DOHH2 (cell line): ENCODE measurements at regions not wholly inside any gene's neighbourhood (a gene's known extent, or its start where the extent isn't known, plus 50 kb on each side); places are given as distances from the start of the nearest gene placed in this dataset.

Experiments
- H3F3A ChIP-seq: fragments of 200-600 bp; sonication (generic), shearing (Covaris generic); 2 replicates; pipeline ENCODE4 v1.6.0; 2016; ENCODE audit warnings: antibody characterized with exemption, mild to moderate bottlenecking; ENCODE audit not compliant: control insufficient read depth, insufficient read depth
- H3K27ac ChIP-seq: fragments of 200-600 bp; sonication (generic); 2 replicates; pipeline ENCODE4 v1.5.1; 2014; ENCODE audit warnings: low read depth, mild to moderate bottlenecking, low read length, moderate library complexity
- H3K27me3 ChIP-seq: fragments of 200-600 bp; sonication (generic); 2 replicates; pipeline ENCODE4 v1.6.1; 2014; ENCODE audit warnings: mild to moderate bottlenecking, low read length, mixed read lengths; ENCODE audit not compliant: control insufficient read depth
- H3K36me3 ChIP-seq: fragments of 200-600 bp; sonication (generic); 2 replicates; pipeline ENCODE4 v1.6.1; 2014; ENCODE audit warnings: mild to moderate bottlenecking, low read length, moderate library complexity, mixed read lengths; ENCODE audit not compliant: control insufficient read depth
- H3K4me1 ChIP-seq: fragments of 200-600 bp; sonication (generic); 2 replicates; pipeline ENCODE4 v1.6.1; 2014; ENCODE audit warnings: mild to moderate bottlenecking, low read length, mixed read lengths; ENCODE audit not compliant: control insufficient read depth
- H3K4me2 ChIP-seq: fragments of 200-600 bp; sonication (generic); 2 replicates; pipeline ENCODE4 v1.6.0; 2014; ENCODE audit warnings: mild to moderate bottlenecking, low read length, moderate library complexity
- H3K4me3 ChIP-seq: fragments of 200-600 bp; sonication (generic); 2 replicates; pipeline ENCODE4 v1.5.1; 2014; ENCODE audit warnings: mild to moderate bottlenecking, low read length, mixed read lengths
- H3K79me2 ChIP-seq: fragments of 200-600 bp; sonication (generic); 2 replicates; pipeline ENCODE4 v1.6.1; 2014; ENCODE audit warnings: mild to moderate bottlenecking, low read length, mixed read lengths; ENCODE audit not compliant: control insufficient read depth
- H3K9me2 ChIP-seq: fragments of 200-600 bp; sonication (generic); replicated peaks from 2 replicates; pipeline ENCODE4 v1.6.1; 2014; ENCODE audit warnings: mild to moderate bottlenecking, low read length, mixed read lengths; ENCODE audit not compliant: control insufficient read depth
- H3K9me3 ChIP-seq: fragments of 200-600 bp; sonication (generic); 2 replicates; pipeline ENCODE4 v1.6.1; 2014; ENCODE audit warnings: antibody characterized with exemption, low read length, mixed read lengths; ENCODE audit not compliant: control insufficient read depth, insufficient read depth
- H4K20me1 ChIP-seq: fragments of 200-600 bp; sonication (generic); 2 replicates; pipeline ENCODE4 v1.6.0; 2014; ENCODE audit warnings: low read depth, mild to moderate bottlenecking, antibody characterized with exemption, low read length, moderate library complexity; ENCODE audit not compliant: control insufficient read depth, insufficient read depth
- EZH2phosphoT487 ChIP-seq: fragments of 200-600 bp; sonication (generic); IDR thresholded peaks from 2 replicates; pipeline ENCODE4 v1.6.1; 2017; ENCODE audit warnings: borderline replicate concordance, mild to moderate bottlenecking, antibody characterized with exemption, low read length, moderate library complexity, mixed read lengths
- TF ChIP-seq, protein P1 (sequence below): fragments of 200-600 bp; sonication (generic); IDR thresholded peaks from one replicate; pipeline ENCODE4 v1.5.1; 2014; ENCODE audit warnings: antibody characterized with exemption, mild to moderate bottlenecking, low read depth, low read length; ENCODE audit not compliant: poor library complexity, severe bottlenecking

DNA sequence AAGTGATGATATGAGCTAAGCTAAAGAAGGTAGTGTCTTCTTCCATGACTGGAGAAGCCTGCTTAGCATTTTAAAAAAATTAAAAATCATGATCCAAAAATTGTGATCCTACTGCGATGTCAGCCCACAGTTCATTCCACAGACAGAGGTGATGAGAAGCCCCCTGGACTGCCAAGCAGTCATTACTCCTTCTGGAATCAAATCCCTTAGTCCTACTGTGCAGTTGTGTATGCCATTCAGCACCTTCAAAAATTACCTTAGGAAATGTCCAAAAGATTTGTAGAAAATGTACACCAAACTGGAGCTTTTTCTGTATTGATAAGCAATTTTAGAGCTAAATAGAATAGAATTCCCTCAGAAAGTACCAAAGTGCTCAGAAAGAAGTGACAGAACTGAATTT, 283.5 kb upstream of the NFE2L3 start:
- no peak overlapping the region for H3K4me2 ChIP-seq
- H3K27ac ChIP-seq: no peak overlapping the region
- H3K9me3 ChIP-seq: no peaks in the 10 kb centered on the region
- peaks cover 56% of the 10 kb centered on the region for H3K27me3 ChIP-seq
- H3K36me3 ChIP-seq: no peaks in the 10 kb centered on the region
- no peaks in the 10 kb centered on the region for H3K79me2 ChIP-seq
- H3K4me3 ChIP-seq: no peak overlapping the region
- H3K9me2 ChIP-seq: no peaks in the 10 kb centered on the region
- no peak for TF ChIP-seq EZH2phosphoT487
- TF ChIP-seq, protein P1, sequence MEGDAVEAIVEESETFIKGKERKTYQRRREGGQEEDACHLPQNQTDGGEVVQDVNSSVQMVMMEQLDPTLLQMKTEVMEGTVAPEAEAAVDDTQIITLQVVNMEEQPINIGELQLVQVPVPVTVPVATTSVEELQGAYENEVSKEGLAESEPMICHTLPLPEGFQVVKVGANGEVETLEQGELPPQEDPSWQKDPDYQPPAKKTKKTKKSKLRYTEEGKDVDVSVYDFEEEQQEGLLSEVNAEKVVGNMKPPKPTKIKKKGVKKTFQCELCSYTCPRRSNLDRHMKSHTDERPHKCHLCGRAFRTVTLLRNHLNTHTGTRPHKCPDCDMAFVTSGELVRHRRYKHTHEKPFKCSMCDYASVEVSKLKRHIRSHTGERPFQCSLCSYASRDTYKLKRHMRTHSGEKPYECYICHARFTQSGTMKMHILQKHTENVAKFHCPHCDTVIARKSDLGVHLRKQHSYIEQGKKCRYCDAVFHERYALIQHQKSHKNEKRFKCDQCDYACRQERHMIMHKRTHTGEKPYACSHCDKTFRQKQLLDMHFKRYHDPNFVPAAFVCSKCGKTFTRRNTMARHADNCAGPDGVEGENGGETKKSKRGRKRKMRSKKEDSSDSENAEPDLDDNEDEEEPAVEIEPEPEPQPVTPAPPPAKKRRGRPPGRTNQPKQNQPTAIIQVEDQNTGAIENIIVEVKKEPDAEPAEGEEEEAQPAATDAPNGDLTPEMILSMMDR: no peak
- no peaks in the 10 kb centered on the region for H3F3A ChIP-seq
- no peaks in the 10 kb centered on the region for H4K20me1 ChIP-seq
- H3K4me1 ChIP-seq: no peaks in the 10 kb centered on the region

DNA sequence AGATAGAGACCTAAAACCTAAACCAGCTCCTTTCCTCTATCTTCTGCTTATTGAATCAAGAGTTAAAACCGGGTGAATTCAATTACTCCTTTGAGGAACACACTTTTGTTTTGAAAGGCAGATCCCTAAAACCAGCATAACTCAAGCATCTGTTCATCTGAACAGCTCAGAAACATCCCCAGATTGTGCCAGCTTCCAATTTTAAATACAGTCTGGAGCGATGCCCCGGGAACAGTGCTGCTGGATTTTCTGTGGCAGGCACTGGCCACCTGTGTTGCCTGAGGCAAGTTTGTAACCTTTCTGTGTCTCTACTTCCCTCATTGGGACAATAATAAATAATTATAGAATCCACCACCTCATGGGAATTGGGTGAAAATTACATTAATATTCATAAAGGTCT, 281.4 kb upstream of the NFE2L3 start:
- no peaks in the 10 kb centered on the region for H3K9me2 ChIP-seq
- H4K20me1 ChIP-seq: no peaks in the 10 kb centered on the region
- H3K36me3 ChIP-seq: no peaks in the 10 kb centered on the region
- H3F3A ChIP-seq: no peaks in the 10 kb centered on the region
- no peak for TF ChIP-seq EZH2phosphoT487
- TF ChIP-seq, protein P1: no peak
- no peaks in the 10 kb centered on the region for H3K79me2 ChIP-seq
- peaks cover 48% of the 10 kb centered on the region for H3K27me3 ChIP-seq
- no peaks in the 10 kb centered on the region for H3K9me3 ChIP-seq
- no peak overlapping the region for H3K27ac ChIP-seq
- no peak overlapping the region for H3K4me3 ChIP-seq
- H3K4me2 ChIP-seq: no peak overlapping the region
- H3K4me1 ChIP-seq: no peaks in the 10 kb centered on the region

DNA sequence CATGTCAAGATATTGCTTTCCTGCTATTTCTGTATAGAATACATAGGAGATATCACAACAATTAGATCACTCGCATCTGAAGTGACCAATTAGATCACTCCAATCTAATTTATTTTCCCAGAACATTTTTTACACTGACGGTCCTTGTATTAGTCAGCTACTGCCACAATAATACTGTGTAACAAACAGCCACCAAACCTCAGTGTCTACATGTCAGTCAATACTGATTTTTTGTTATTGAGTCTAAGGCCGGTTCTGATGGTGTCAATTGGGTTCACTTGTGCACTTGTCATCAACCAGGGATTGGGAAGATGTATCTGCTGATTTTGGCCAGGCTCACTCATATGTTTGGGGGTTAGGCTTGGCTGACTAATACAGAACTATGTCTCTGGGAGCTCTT, 275.9 kb upstream of the NFE2L3 start:
- no peak overlapping the region for H3K4me3 ChIP-seq
- H3K4me2 ChIP-seq: no peak overlapping the region
- no peaks in the 10 kb centered on the region for H3K79me2 ChIP-seq
- peaks cover 24% of the 10 kb centered on the region for H3K4me1 ChIP-seq
- H3K36me3 ChIP-seq: no peaks in the 10 kb centered on the region
- H4K20me1 ChIP-seq: no peaks in the 10 kb centered on the region
- peaks cover 10% of the 10 kb centered on the region; the same call in 1 of the 2 replicates for H3K27me3 ChIP-seq
- H3K9me3 ChIP-seq: no peaks in the 10 kb centered on the region
- H3K9me2 ChIP-seq: no peaks in the 10 kb centered on the region
- no peak overlapping the region for H3K27ac ChIP-seq
- no peak for TF ChIP-seq EZH2phosphoT487
- TF ChIP-seq, protein P1: no peak
- H3F3A ChIP-seq: no peaks in the 10 kb centered on the region
